GM19438 (cell line): ENCODE measurements at regions not wholly inside any gene's neighbourhood (a gene's known extent, or its start where the extent isn't known, plus 50 kb on each side); places are given as distances from the start of the nearest gene placed in this dataset.
"Not testable (repeated sequence)": the region's sequence is repeated elsewhere in the genome, so short reads cannot be mapped to it uniquely, and the experiment has no call there.

Experiments used
- ATAC-seq: cut with Tn5 transposase; IDR thresholded peaks from one replicate; pipeline ENCODE4 v1.9.1; 2021; ENCODE audit warnings: low read depth; ENCODE audit not compliant: unreplicated experiment

GRCh38 chr11:133654630-133655212, 122.4 kb upstream of the OPCML start:
- ATAC-seq = no peak

- ATAC-seq = no peak
Observed at GRCh38 chr11:133653336-133653735, 121.0 kb upstream of the OPCML start.

- no peak for ATAC-seq
Observed at GRCh38 chr11:133650082-133650481, 117.8 kb upstream of the OPCML start.

- ATAC-seq = no peak
Observed at GRCh38 chr11:133649040-133649439, 116.7 kb upstream of the OPCML start.

- no peak for ATAC-seq
Observed at GRCh38 chr11:133639408-133639807, 107.1 kb upstream of the OPCML start.

- ATAC-seq = no peak
Observed at GRCh38 chr11:133638921-133639320, 106.6 kb upstream of the OPCML start.

- ATAC-seq = no peak
Observed at GRCh38 chr11:133636711-133637355, 104.5 kb upstream of the OPCML start.

- ATAC-seq = no peak
Observed at GRCh38 chr11:133635244-133635739, 103.0 kb upstream of the OPCML start.

GRCh38 chr11:133628371-133628770, 96.1 kb upstream of the OPCML start:
- ATAC-seq = not testable (repeated sequence)

GRCh38 chr11:133621611-133622010, 89.3 kb upstream of the OPCML start:
- no peak for ATAC-seq

- no peak for ATAC-seq
Observed at GRCh38 chr11:133619973-133620372, 87.7 kb upstream of the OPCML start.

- no peak for ATAC-seq
Observed at GRCh38 chr11:133619397-133619796, 87.1 kb upstream of the OPCML start.

- ATAC-seq = no peak
Observed at GRCh38 chr11:133618544-133618943, 86.2 kb upstream of the OPCML start.

GRCh38 chr11:133608496-133608895, 76.2 kb upstream of the OPCML start:
- no peak for ATAC-seq

- no peak for ATAC-seq
Observed at GRCh38 chr11:133606124-133606523, 73.8 kb upstream of the OPCML start.

- ATAC-seq = no peak
Observed at GRCh38 chr11:133605482-133605881, 73.2 kb upstream of the OPCML start.

- ATAC-seq = no peak
Observed at GRCh38 chr11:133601641-133602040, 69.3 kb upstream of the OPCML start.

- no peak for ATAC-seq
Observed at GRCh38 chr11:133600786-133601185, 68.5 kb upstream of the OPCML start.

GRCh38 chr11:133600306-133600705, 68.0 kb upstream of the OPCML start:
- no peak for ATAC-seq

- no peak for ATAC-seq
Observed at GRCh38 chr11:133598906-133599305, 66.6 kb upstream of the OPCML start.

- no peak for ATAC-seq
Observed at GRCh38 chr11:133597236-133597635, 64.9 kb upstream of the OPCML start.

GRCh38 chr11:133595998-133596590, 63.8 kb upstream of the OPCML start:
- no peak for ATAC-seq
